Naive B cell (primary cell): ENCODE measurements at regions not wholly inside any gene's neighbourhood (a gene's known extent, or its start where the extent isn't known, plus 50 kb on each side); places are given as distances from the start of the nearest gene placed in this dataset.
"Not testable (repeated sequence)": the region's sequence is repeated elsewhere in the genome, so short reads cannot be mapped to it uniquely, and the experiment has no call there.

Source experiments
- ATAC-seq, 2 donors: fragments of 150-1000 bp; cut with Tn5 transposase; 2 replicates each; pipeline ENCODE4 v1.10.0; 2021; ENCODE audit warnings: low read depth in 2 of 2, mild to moderate bottlenecking in 2 of 2, moderate library complexity in 2 of 2
- DNase-seq: peaks from one replicate; pipeline ENCODE4 v3.0.0; 2022
- H3K27ac Mint-ChIP-seq, 6 donors: one replicate each; pipeline ENCODE4 v1.8.0; 2020 to 2022; ENCODE audit warnings: mild to moderate bottlenecking in 6 of 6, mixed read lengths in 6 of 6, moderate library complexity in 5 of 6, inconsistent platforms in 2 of 6
- H3K27me3 Mint-ChIP-seq, 3 donors: one replicate each; pipeline ENCODE4 v1.8.0; 2021 to 2022; ENCODE audit warnings: mixed read lengths in 3 of 3, mild to moderate bottlenecking in 1 of 3
- H3K36me3 Mint-ChIP-seq, 2 donors: one replicate each; pipeline ENCODE4 v1.8.0; 2020 to 2022; ENCODE audit warnings: mixed read lengths in 2 of 2, inconsistent platforms in 1 of 2, mild to moderate bottlenecking in 1 of 2
- H3K4me1 Mint-ChIP-seq, 3 donors: one replicate each; pipeline ENCODE4 v1.8.0; 2020 to 2022; ENCODE audit warnings: mixed read lengths in 3 of 3, inconsistent platforms in 1 of 3, mild to moderate bottlenecking in 1 of 3, moderate library complexity in 1 of 3
- H3K4me3 Mint-ChIP-seq, 8 donors: one replicate each; pipeline ENCODE4 v1.8.0; 2020 to 2022; ENCODE audit warnings: mild to moderate bottlenecking in 8 of 8, mixed read lengths in 8 of 8, moderate library complexity in 8 of 8, inconsistent platforms in 2 of 8
- H3K9me3 Mint-ChIP-seq, 7 donors: one replicate each; pipeline ENCODE4 v1.8.0; 2020 to 2022; ENCODE audit warnings: mixed read lengths in 7 of 7, mild to moderate bottlenecking in 5 of 7, inconsistent platforms in 2 of 7, moderate library complexity in 1 of 7

GRCh38 chr1:30219675-30220074, 503.7 kb downstream of the MATN1 start:
- Mint-ChIP-seq H3K27ac (no peak overlapping the region), H3K27me3 (peaks cover 4 to 22% (median 12%) of the 10 kb centered on the region in 3 donors), H3K4me3 (no peak overlapping the region), H3K9me3 (peaks cover 0 to 7% (median 0%) of the 10 kb centered on the region in 7 donors), H3K4me1 (no peaks in the 10 kb centered on the region), H3K36me3 (no peaks in the 10 kb centered on the region)
- ATAC-seq (no peak), DNase-seq (no peak)

GRCh38 chr1:30218438-30218837, 504.9 kb downstream of the MATN1 start:
- H3K36me3 Mint-ChIP-seq: no peaks in the 10 kb centered on the region
- peaks cover 0 to 6% (median 0%) of the 10 kb centered on the region in 7 donors for H3K9me3 Mint-ChIP-seq
- H3K4me1 Mint-ChIP-seq: no peaks in the 10 kb centered on the region
- DNase-seq (no peak), ATAC-seq (no peak)
- peaks cover 4 to 19% (median 11%) of the 10 kb centered on the region in 3 donors for H3K27me3 Mint-ChIP-seq
- no peak overlapping the region for H3K4me3 Mint-ChIP-seq
- H3K27ac Mint-ChIP-seq: no peak overlapping the region

GRCh38 chr1:30216602-30217001, 506.8 kb downstream of the MATN1 start:
- H3K36me3 Mint-ChIP-seq: no peaks in the 10 kb centered on the region
- no peak for DNase-seq
- no peak overlapping the region for H3K4me3 Mint-ChIP-seq
- no peaks in the 10 kb centered on the region for H3K4me1 Mint-ChIP-seq
- H3K9me3 Mint-ChIP-seq: peaks cover 0 to 3% (median 0%) of the 10 kb centered on the region in 7 donors
- ATAC-seq: no peak
- H3K27me3 Mint-ChIP-seq: peaks cover 0 to 23% (median 17%) of the 10 kb centered on the region in 3 donors
- H3K27ac Mint-ChIP-seq: no peak overlapping the region

GRCh38 chr1:30213936-30214335, 509.4 kb downstream of the MATN1 start:
- H3K4me3 Mint-ChIP-seq: no peak overlapping the region
- no peaks in the 10 kb centered on the region for H3K4me1 Mint-ChIP-seq
- peaks cover 0 to 3% (median 0%) of the 10 kb centered on the region in 7 donors for H3K9me3 Mint-ChIP-seq
- H3K36me3 Mint-ChIP-seq: no peaks in the 10 kb centered on the region
- no peak overlapping the region for H3K27ac Mint-ChIP-seq
- peaks cover 0 to 8% (median 7%) of the 10 kb centered on the region in 3 donors for H3K27me3 Mint-ChIP-seq
- no peak for ATAC-seq
- DNase-seq: no peak

- not testable (repeated sequence) for ATAC-seq, H3K36me3 Mint-ChIP-seq, H3K27me3 Mint-ChIP-seq, H3K4me3 Mint-ChIP-seq, H3K9me3 Mint-ChIP-seq, H3K4me1 Mint-ChIP-seq, DNase-seq, H3K27ac Mint-ChIP-seq
Measured at GRCh38 chr1:30207962-30208361, 515.4 kb downstream of the MATN1 start.

GRCh38 chr1:30206631-30207030, 516.8 kb downstream of the MATN1 start:
- not testable (repeated sequence) for H3K27ac Mint-ChIP-seq, H3K4me1 Mint-ChIP-seq, H3K27me3 Mint-ChIP-seq, ATAC-seq, H3K4me3 Mint-ChIP-seq, DNase-seq, H3K36me3 Mint-ChIP-seq, H3K9me3 Mint-ChIP-seq

- H3K27ac Mint-ChIP-seq, H3K4me1 Mint-ChIP-seq, DNase-seq, H3K4me3 Mint-ChIP-seq, ATAC-seq, H3K36me3 Mint-ChIP-seq, H3K27me3 Mint-ChIP-seq: not testable (repeated sequence)
- H3K9me3 Mint-ChIP-seq: peaks cover 0 to 17% (median 4%) of the 10 kb centered on the region in 7 donors
Measured at GRCh38 chr1:30204916-30205315, 518.5 kb downstream of the MATN1 start.

- Mint-ChIP-seq H3K27me3 (peaks cover 9 to 25% (median 24%) of the 10 kb centered on the region in 3 donors), H3K4me3 (no peak overlapping the region), H3K9me3 (peaks cover 0 to 17% (median 6%) of the 10 kb centered on the region in 7 donors), H3K4me1 (no peaks in the 10 kb centered on the region), H3K36me3 (no peaks in the 10 kb centered on the region), H3K27ac (no peak overlapping the region)
- DNase-seq (no peak), ATAC-seq (no peak)
Measured at GRCh38 chr1:30201015-30201414, 522.4 kb downstream of the MATN1 start.

- Mint-ChIP-seq H3K36me3 (no peaks in the 10 kb centered on the region), H3K4me3 (no peak overlapping the region), H3K27ac (no peak overlapping the region), H3K27me3 (peaks cover 9 to 29% (median 28%) of the 10 kb centered on the region in 3 donors), H3K4me1 (no peaks in the 10 kb centered on the region), H3K9me3 (peaks cover 0 to 17% (median 6%) of the 10 kb centered on the region in 7 donors)
- no peak for DNase-seq
- no peak for ATAC-seq
Measured at GRCh38 chr1:30200161-30200560, 523.2 kb downstream of the MATN1 start.

GRCh38 chr1:30199563-30199962, 523.8 kb downstream of the MATN1 start:
- no peak for ATAC-seq

GRCh38 chr1:30198795-30199403, 524.5 kb downstream of the MATN1 start:
- no peak overlapping the region for H3K27ac Mint-ChIP-seq
- no peak for ATAC-seq
- no peak overlapping the region for H3K4me3 Mint-ChIP-seq

More at GRCh38 chr1:30199563-30199962, 523.8 kb downstream of the MATN1 start:
- DNase-seq: no peak
- Mint-ChIP-seq H3K27ac (no peak overlapping the region), H3K9me3 (peaks cover 0 to 17% (median 6%) of the 10 kb centered on the region in 7 donors), H3K36me3 (no peaks in the 10 kb centered on the region), H3K4me1 (no peaks in the 10 kb centered on the region), H3K27me3 (peaks cover 9 to 35% (median 33%) of the 10 kb centered on the region in 3 donors), H3K4me3 (no peak overlapping the region)

GRCh38 chr1:30198451-30198760, 525.0 kb downstream of the MATN1 start:
- H3K4me1 Mint-ChIP-seq: peaks cover 0 to under 1% (median 0%) of the 10 kb centered on the region in 3 donors
- H3K27me3 Mint-ChIP-seq: peaks cover 12 to 40% (median 37%) of the 10 kb centered on the region in 3 donors
- peaks cover 0 to 17% (median 6%) of the 10 kb centered on the region in 7 donors for H3K9me3 Mint-ChIP-seq
- no peaks in the 10 kb centered on the region for H3K36me3 Mint-ChIP-seq
- ATAC-seq: no peak
- no peak overlapping the region for H3K4me3 Mint-ChIP-seq
- H3K27ac Mint-ChIP-seq: peak overlapping the region in 2 of 6 donors; percentile 7 to 43
- no peak for DNase-seq

More at GRCh38 chr1:30198795-30199403, 524.5 kb downstream of the MATN1 start:
- Mint-ChIP-seq H3K9me3 (peaks cover 0 to 17% (median 6%) of the 10 kb centered on the region in 7 donors), H3K27me3 (peaks cover 9 to 37% (median 33%) of the 10 kb centered on the region in 3 donors), H3K4me1 (no peaks in the 10 kb centered on the region), H3K36me3 (no peaks in the 10 kb centered on the region)
- no peak for DNase-seq

GRCh38 chr1:30197639-30198450, 525.5 kb downstream of the MATN1 start:
- no peak for DNase-seq
- Mint-ChIP-seq H3K4me3 (no peak overlapping the region), H3K9me3 (peaks cover 0 to 17% (median 6%) of the 10 kb centered on the region in 7 donors), H3K4me1 (peaks cover 0 to 2% (median 0%) of the 10 kb centered on the region in 3 donors), H3K27ac (peak overlapping the region in 2 of 6 donors; percentile 7 to 43), H3K36me3 (no peaks in the 10 kb centered on the region), H3K27me3 (peaks cover 16 to 45% (median 42%) of the 10 kb centered on the region in 3 donors)
- ATAC-seq: no peak
